HG03066 (cell line): ENCODE measurements at regions not wholly inside any gene's neighbourhood (a gene's known extent, or its start where the extent isn't known, plus 50 kb on each side); places are given as distances from the start of the nearest gene placed in this dataset.
"Not testable (repeated sequence)": the region's sequence is repeated elsewhere in the genome, so short reads cannot be mapped to it uniquely, and the experiment has no call there.

Experiments
- ATAC-seq: cut with Tn5 transposase; IDR thresholded peaks from one replicate; pipeline ENCODE4 v1.9.1; 2021; ENCODE audit warnings: low read depth; ENCODE audit not compliant: unreplicated experiment

- no peak for ATAC-seq
Measured at GRCh38 chr10:131576341-131577177, 265.0 kb upstream of the TCERG1L start.

GRCh38 chr10:131577178-131577555 is 265.6 kb upstream of the TCERG1L start:
- no peak for ATAC-seq

- ATAC-seq = no peak
Measured at GRCh38 chr10:131577786-131578471, 266.4 kb upstream of the TCERG1L start.

- no peak for ATAC-seq
Measured at GRCh38 chr10:131578472-131578970, 267.0 kb upstream of the TCERG1L start.

GRCh38 chr10:131579251-131580071 is 267.9 kb upstream of the TCERG1L start:
- no peak for ATAC-seq

- no peak for ATAC-seq
Measured at GRCh38 chr10:131580076-131580652, 268.6 kb upstream of the TCERG1L start.

- ATAC-seq = no peak
Measured at GRCh38 chr10:131580674-131581073, 269.2 kb upstream of the TCERG1L start.

- ATAC-seq = not testable (repeated sequence)
Measured at GRCh38 chr10:131581547-131581946, 270.0 kb upstream of the TCERG1L start.

GRCh38 chr10:131584287-131584686 is 272.8 kb upstream of the TCERG1L start:
- no peak for ATAC-seq

GRCh38 chr10:131585761-131586160 is 274.2 kb upstream of the TCERG1L start:
- no peak for ATAC-seq

- no peak for ATAC-seq
Measured at GRCh38 chr10:131586958-131587357, 275.4 kb upstream of the TCERG1L start.

- no peak for ATAC-seq
Measured at GRCh38 chr10:131587976-131588680, 276.6 kb upstream of the TCERG1L start.

GRCh38 chr10:131588704-131589220 is 277.2 kb upstream of the TCERG1L start:
- ATAC-seq = no peak

- no peak for ATAC-seq
Measured at GRCh38 chr10:131590567-131590966, 279.0 kb upstream of the TCERG1L start.

- no peak for ATAC-seq
Measured at GRCh38 chr10:131591936-131592335, 280.4 kb upstream of the TCERG1L start.

GRCh38 chr10:131609176-131609575 is 291.6 kb upstream of the PPP2R2D start:
- no peak for ATAC-seq

- no peak for ATAC-seq
Measured at GRCh38 chr10:131615150-131615549, 285.7 kb upstream of the PPP2R2D start.

GRCh38 chr10:131616040-131616439 is 284.8 kb upstream of the PPP2R2D start:
- no peak for ATAC-seq

GRCh38 chr10:131617113-131617858 is 283.5 kb upstream of the PPP2R2D start:
- no peak for ATAC-seq
